H1 (cell line): ENCODE measurements at regions not wholly inside any gene's neighbourhood (a gene's known extent, or its start where the extent isn't known, plus 50 kb on each side); places are given as distances from the start of the nearest gene placed in this dataset.

Experiments
- GABPA ChIP-seq: IDR thresholded peaks from 2 replicates; pipeline ENCODE4 v1.6.1; 2011; ENCODE audit warnings: mild to moderate bottlenecking, low read length, moderate library complexity, borderline replicate concordance; ENCODE audit not compliant: insufficient read depth
- POLR2A ChIP-seq, 2 experiments: IDR thresholded peaks; 1 replicate in 1 of 2; 2 replicates in 1 of 2; pipeline ENCODE4 v1.6.1; 2011; ENCODE audit warnings: low read depth in 2 of 2, low read length in 2 of 2, mild to moderate bottlenecking in 2 of 2; ENCODE audit errors: control extremely low read depth in 1 of 2
- SP2 ChIP-seq: IDR thresholded peaks from 2 replicates; pipeline ENCODE4 v1.6.1; 2012; ENCODE audit warnings: mild to moderate bottlenecking, low read length, inconsistent platforms
- TCF12 ChIP-seq: IDR thresholded peaks from 2 replicates; pipeline ENCODE4 v1.6.1; 2011; ENCODE audit warnings: low read depth, mild to moderate bottlenecking, low read length

GRCh38 chrX:106467943-106468342 lies 143.8 kb upstream of the RADX start (continued):
- TF ChIP-seq POLR2A (IDR thresholded peaks at IDR 0.05; ENCODE audit: control extremely low read depth in 1 of 2, low read depth in 2 of 2, low read length in 2 of 2) (no peak), SP2 (no peak), GABPA (no peak), TCF12 (no peak)
- TF ChIP-seq, all 59 proteins: peak for 0
